ENCODE measurements at regions not wholly inside any gene's neighbourhood (a gene's known extent, or its start where the extent isn't known, plus 50 kb on each side); places are given as distances from the start of the nearest gene placed in this dataset.
"Not testable (repeated sequence)": the region's sequence is repeated elsewhere in the genome, so short reads cannot be mapped to it uniquely, and the experiment has no call there.

GRCh38 chr5:159582756-159583541, 252.7 kb upstream of the IL12B start:
- in situ Hi-C loops (cut with MboI; ENCODE audit: low sequenced_read_pairs, unreplicated experiment): no loop called here
- TF ChIP-seq CTCF (IDR thresholded peaks at IDR 0.05; ENCODE audit: borderline replicate concordance, control extremely low read depth, extremely low read depth, insufficient read depth, missing control alignments): no peak
- no peak for DNase-seq (ENCODE audit: low spot score)

- no peak for DNase-seq (ENCODE audit: low spot score)
- TF ChIP-seq CTCF (IDR thresholded peaks at IDR 0.05; ENCODE audit: borderline replicate concordance, control extremely low read depth, extremely low read depth, insufficient read depth, missing control alignments): no peak
- in situ Hi-C loops (cut with MboI; ENCODE audit: low sequenced_read_pairs, unreplicated experiment): no loop called here
Observed at GRCh38 chr5:159586921-159587320, 256.6 kb upstream of the IL12B start.

GRCh38 chr5:159588941-159589340, 258.7 kb upstream of the IL12B start:
- DNase-seq (ENCODE audit: low spot score): no peak
- in situ Hi-C loops (cut with MboI; ENCODE audit: low sequenced_read_pairs, unreplicated experiment): no loop called here
- no peak for TF ChIP-seq CTCF (IDR thresholded peaks at IDR 0.05; ENCODE audit: borderline replicate concordance, control extremely low read depth, extremely low read depth, insufficient read depth, missing control alignments)

GRCh38 chr5:159593518-159594073, 263.3 kb upstream of the IL12B start:
- DNase-seq (ENCODE audit: low spot score): no peak
- no peak for TF ChIP-seq CTCF (IDR thresholded peaks at IDR 0.05; ENCODE audit: borderline replicate concordance, control extremely low read depth, extremely low read depth, insufficient read depth, missing control alignments)
- in situ Hi-C loops (cut with MboI; ENCODE audit: low sequenced_read_pairs, unreplicated experiment): no loop called here

- in situ Hi-C loops (cut with MboI; ENCODE audit: low sequenced_read_pairs, unreplicated experiment); DNase-seq (ENCODE audit: low spot score): not testable (repeated sequence)
Observed at GRCh38 chr5:159595561-159595960, 265.3 kb upstream of the IL12B start.

- no peak for TF ChIP-seq CTCF (IDR thresholded peaks at IDR 0.05; ENCODE audit: borderline replicate concordance, control extremely low read depth, extremely low read depth, insufficient read depth, missing control alignments)
- DNase-seq (ENCODE audit: low spot score): no peak
- in situ Hi-C loops (cut with MboI; ENCODE audit: low sequenced_read_pairs, unreplicated experiment): no loop called here
Observed at GRCh38 chr5:159601216-159601615, 270.9 kb upstream of the IL12B start.

- TF ChIP-seq CTCF (IDR thresholded peaks at IDR 0.05; ENCODE audit: borderline replicate concordance, control extremely low read depth, extremely low read depth, insufficient read depth, missing control alignments): no peak
- in situ Hi-C loops (cut with MboI; ENCODE audit: low sequenced_read_pairs, unreplicated experiment): no loop called here
- no peak for DNase-seq (ENCODE audit: low spot score)
Observed at GRCh38 chr5:159602434-159602833, 272.1 kb upstream of the IL12B start.

All from GM13976 (cell line).